GM19395 (cell line): ENCODE measurements at regions not wholly inside any gene's neighbourhood (a gene's known extent, or its start where the extent isn't known, plus 50 kb on each side); places are given as distances from the start of the nearest gene placed in this dataset.
A peak's percentile ranks its signal among the peaks of the same experiment; 100 is the strongest.
"Not testable (repeated sequence)": the region's sequence is repeated elsewhere in the genome, so short reads cannot be mapped to it uniquely, and the experiment has no call there.

Experiments used
- ATAC-seq: cut with Tn5 transposase; IDR thresholded peaks from one replicate; pipeline ENCODE4 v1.9.1; 2021; ENCODE audit warnings: mild to moderate bottlenecking, moderate library complexity; ENCODE audit not compliant: unreplicated experiment

- no peak for ATAC-seq
Observed at GRCh38 chr6:152811785-152812184, 61.2 kb downstream of the VIP start.

- no peak for ATAC-seq
Observed at GRCh38 chr6:152815230-152815872, 64.8 kb downstream of the VIP start.

GRCh38 chr6:152816055-152816454 is 65.5 kb downstream of the VIP start:
- ATAC-seq = no peak

GRCh38 chr6:152821525-152821924 is 70.9 kb downstream of the VIP start:
- no peak for ATAC-seq

- no peak for ATAC-seq
Observed at GRCh38 chr6:152824666-152825065, 74.1 kb downstream of the VIP start.

- ATAC-seq = no peak
Observed at GRCh38 chr6:152828431-152828830, 77.8 kb downstream of the VIP start.

- ATAC-seq = not testable (repeated sequence)
Observed at GRCh38 chr6:152834366-152834765, 83.8 kb downstream of the VIP start.

- no peak for ATAC-seq
Observed at GRCh38 chr6:152836523-152836922, 85.9 kb downstream of the VIP start.

GRCh38 chr6:152845421-152845820 is 94.8 kb downstream of the VIP start:
- no peak for ATAC-seq

- no peak for ATAC-seq
Observed at GRCh38 chr6:152846825-152847224, 96.2 kb downstream of the VIP start.

- ATAC-seq = no peak
Observed at GRCh38 chr6:152848919-152849318, 98.3 kb downstream of the VIP start.

GRCh38 chr6:152854086-152854795 is 103.6 kb downstream of the VIP start:
- ATAC-seq = no peak

GRCh38 chr6:152858141-152858540 is 107.5 kb downstream of the VIP start:
- no peak for ATAC-seq

GRCh38 chr6:152859225-152859624 is 108.6 kb downstream of the VIP start:
- ATAC-seq = no peak

GRCh38 chr6:152863618-152864326 is 113.2 kb downstream of the VIP start:
- peak; percentile 94 for ATAC-seq

GRCh38 chr6:152874267-152874666 is 108.6 kb downstream of the FBXO5 start:
- no peak for ATAC-seq

GRCh38 chr6:152874846-152875568 is 107.8 kb downstream of the FBXO5 start:
- ATAC-seq = no peak

GRCh38 chr6:152879681-152880080 is 103.2 kb downstream of the FBXO5 start:
- no peak for ATAC-seq

- no peak for ATAC-seq
Observed at GRCh38 chr6:152893187-152893586, 89.7 kb downstream of the FBXO5 start.

GRCh38 chr6:152896923-152897322 is 85.9 kb downstream of the FBXO5 start:
- ATAC-seq = no peak

GRCh38 chr6:152897807-152898399 is 84.9 kb downstream of the FBXO5 start:
- ATAC-seq = peak; percentile 99
